PC-9 (cell line): ENCODE measurements at regions not wholly inside any gene's neighbourhood (a gene's known extent, or its start where the extent isn't known, plus 50 kb on each side); places are given as distances from the start of the nearest gene placed in this dataset.

Experiments used
- BruUV-seq: library from RNA; stranded (reverse); fragments of 400-500 nt; replicated peaks from 2 replicates; lab custom pipeline; 2021; lab: Mats Ljungman, UMichigan
- CTCF ChIA-PET: fragments of 300-600 bp; sonication (Branson Sonifier 250); formaldehyde crosslinking; loops from one replicate; lab custom pipeline; 2022; ENCODE audit warnings: antibody characterized with exemption; lab: Charles Lee
- POLR2A ChIA-PET: fragments of 300-600 bp; sonication (Branson Sonifier 250); formaldehyde crosslinking; loops from one replicate; lab custom pipeline; 2022; ENCODE audit warnings: antibody characterized with exemption; ENCODE audit not compliant: unreplicated experiment; lab: Charles Lee
- DNase-seq, 2 experiments: peaks; one replicate each; pipeline versions ENCODE4 v3.0.0 to v3.0.0-alpha.2; 2015 to 2022; ENCODE audit warnings: mixed read lengths in 1 of 2
- H2AFZ ChIP-seq: fragments of 200-600 bp; sonication (generic); 2 replicates; pipeline ENCODE4 v1.8.1; 2017; ENCODE audit warnings: antibody characterized with exemption
- H3F3A ChIP-seq: fragments of 200-600 bp; sonication (generic); 2 replicates; pipeline ENCODE4 v1.8.1; 2017; ENCODE audit warnings: antibody characterized with exemption, mild to moderate bottlenecking, low read depth; ENCODE audit not compliant: insufficient read depth
- H3K27ac ChIP-seq: fragments of 200-600 bp; sonication (generic); 2 replicates; pipeline ENCODE4 v1.6.1; 2016; ENCODE audit warnings: mixed run types
- H3K27me3 ChIP-seq: fragments of 200-600 bp; sonication (generic); 2 replicates; pipeline ENCODE4 v1.6.1; 2016; ENCODE audit warnings: low read depth, mixed run types; ENCODE audit not compliant: insufficient read depth
- H3K36me3 ChIP-seq: fragments of 200-600 bp; sonication (generic); 2 replicates; pipeline ENCODE4 v1.6.1; 2016; ENCODE audit warnings: low read depth, mixed run types
- H3K4me1 ChIP-seq: fragments of 200-600 bp; sonication (generic); replicated peaks from 2 replicates; pipeline ENCODE4 v1.6.1; 2016; ENCODE audit warnings: mixed run types; ENCODE audit not compliant: insufficient read depth
- H3K4me2 ChIP-seq: fragments of 200-600 bp; sonication (generic); 2 replicates; pipeline ENCODE4 v1.6.1; 2017; ENCODE audit warnings: mixed run types
- H3K4me3 ChIP-seq: fragments of 200-600 bp; sonication (generic); 2 replicates; pipeline ENCODE4 v1.6.1; 2016; ENCODE audit warnings: mixed run types
- H3K79me2 ChIP-seq: fragments of 200-600 bp; sonication (generic); 2 replicates; pipeline ENCODE4 v1.6.1; 2017; ENCODE audit warnings: low read depth, mixed run types
- H3K9me2 ChIP-seq: fragments of 200-600 bp; sonication (generic); 2 replicates; pipeline ENCODE4 v1.8.1; 2017; ENCODE audit warnings: mild to moderate bottlenecking; ENCODE audit not compliant: insufficient read depth
- H3K9me3 ChIP-seq: fragments of 200-600 bp; sonication (generic); 2 replicates; pipeline ENCODE4 v1.8.1; 2016; ENCODE audit warnings: low read depth; ENCODE audit not compliant: insufficient read depth
- H4K20me1 ChIP-seq: fragments of 200-600 bp; sonication (generic); 2 replicates; pipeline ENCODE4 v1.8.1; 2017; ENCODE audit not compliant: insufficient read depth
- EZH2 ChIP-seq: fragments of 200-600 bp; sonication (generic); IDR thresholded peaks from 2 replicates; pipeline ENCODE4 v1.8.0; 2017; ENCODE audit warnings: antibody characterized with exemption, low read depth
- intact Hi-C: fragments of 100-400 bp; cut with micrococcal nuclease; formaldehyde crosslinking; loops from one replicate; pipeline ENCODE4 v1.10.0; 2022; ENCODE audit not compliant: unreplicated experiment
- TF ChIP-seq, protein P1 (sequence below): fragments of 200-600 bp; sonication (generic); conservative IDR thresholded peaks from 2 replicates; pipeline ENCODE4 v1.6.1; 2017; ENCODE audit warnings: mixed run types, antibody characterized with exemption, mild to moderate bottlenecking, moderate library complexity

DNA sequence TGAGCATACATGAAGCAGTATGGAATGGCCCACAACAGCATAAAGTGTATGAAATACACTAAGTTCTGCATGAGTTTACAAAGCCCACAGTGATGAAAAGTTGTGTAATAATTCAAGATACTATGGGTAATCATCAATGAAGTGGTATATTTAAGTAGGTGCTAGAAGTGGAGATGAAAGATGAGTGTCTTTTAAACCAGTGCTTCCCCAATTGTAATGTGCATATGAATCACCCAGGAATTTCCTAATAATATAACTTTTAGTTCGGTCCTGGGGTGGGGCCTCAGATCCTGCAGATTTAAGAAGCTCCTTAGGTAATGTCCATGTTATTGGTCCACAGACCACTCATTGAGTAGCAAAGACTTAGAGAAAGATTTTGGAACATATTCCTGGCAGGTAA is 184.9 kb downstream of the DUSP10 start:
- Histone ChIP-seq H3K4me2 (no peak overlapping the region), H3K27me3 (no peaks in the 10 kb centered on the region), H3K79me2 (no peaks in the 10 kb centered on the region), H3K9me2 (no peaks in the 10 kb centered on the region), H2AFZ (no peak overlapping the region), H3K4me1 (no peaks in the 10 kb centered on the region), H3K27ac (no peak overlapping the region), H3K9me3 (no peaks in the 10 kb centered on the region), H4K20me1 (no peaks in the 10 kb centered on the region), H3K4me3 (no peak overlapping the region), H3K36me3 (no peaks in the 10 kb centered on the region), H3F3A (no peaks in the 10 kb centered on the region)
- ChIA-PET CTCF (no interaction called here), POLR2A (no interaction called here)
- intact Hi-C loops, result no loop called here
- no TSS peak for BruUV-seq
- no peak for DNase-seq
- no peak for TF ChIP-seq EZH2
- TF ChIP-seq, protein P1, sequence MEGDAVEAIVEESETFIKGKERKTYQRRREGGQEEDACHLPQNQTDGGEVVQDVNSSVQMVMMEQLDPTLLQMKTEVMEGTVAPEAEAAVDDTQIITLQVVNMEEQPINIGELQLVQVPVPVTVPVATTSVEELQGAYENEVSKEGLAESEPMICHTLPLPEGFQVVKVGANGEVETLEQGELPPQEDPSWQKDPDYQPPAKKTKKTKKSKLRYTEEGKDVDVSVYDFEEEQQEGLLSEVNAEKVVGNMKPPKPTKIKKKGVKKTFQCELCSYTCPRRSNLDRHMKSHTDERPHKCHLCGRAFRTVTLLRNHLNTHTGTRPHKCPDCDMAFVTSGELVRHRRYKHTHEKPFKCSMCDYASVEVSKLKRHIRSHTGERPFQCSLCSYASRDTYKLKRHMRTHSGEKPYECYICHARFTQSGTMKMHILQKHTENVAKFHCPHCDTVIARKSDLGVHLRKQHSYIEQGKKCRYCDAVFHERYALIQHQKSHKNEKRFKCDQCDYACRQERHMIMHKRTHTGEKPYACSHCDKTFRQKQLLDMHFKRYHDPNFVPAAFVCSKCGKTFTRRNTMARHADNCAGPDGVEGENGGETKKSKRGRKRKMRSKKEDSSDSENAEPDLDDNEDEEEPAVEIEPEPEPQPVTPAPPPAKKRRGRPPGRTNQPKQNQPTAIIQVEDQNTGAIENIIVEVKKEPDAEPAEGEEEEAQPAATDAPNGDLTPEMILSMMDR, result no peak

DNA sequence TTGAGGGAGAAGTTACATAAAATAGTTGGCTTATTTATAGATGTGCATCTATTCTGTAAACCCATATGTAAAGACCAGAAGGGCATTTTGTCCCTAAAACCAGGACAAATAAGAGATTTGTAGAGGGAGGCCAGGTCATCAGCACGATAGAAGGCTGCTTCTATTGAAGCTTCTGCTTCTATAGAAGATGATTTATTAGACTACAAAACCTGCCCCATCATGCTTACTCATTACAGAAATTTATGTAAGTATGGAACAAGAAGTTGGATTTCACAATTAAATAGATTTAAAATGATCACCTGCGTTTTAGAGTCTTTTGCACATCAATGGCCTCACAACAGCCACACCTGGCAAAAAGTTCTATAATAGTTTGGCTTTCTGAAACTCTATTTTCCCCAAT is 183.5 kb downstream of the DUSP10 start:
- no peaks in the 10 kb centered on the region for H3K36me3 ChIP-seq
- no peak overlapping the region for H3K4me3 ChIP-seq
- no peaks in the 10 kb centered on the region for H4K20me1 ChIP-seq
- DNase-seq, result no peak
- no peaks in the 10 kb centered on the region for H3K4me1 ChIP-seq
- H3K79me2 ChIP-seq, result no peaks in the 10 kb centered on the region
- peaks cover 5% of the 10 kb centered on the region; the same call in 1 of the 2 replicates for H3K9me2 ChIP-seq
- CTCF ChIA-PET, result no interaction called here
- intact Hi-C loops, result no loop called here
- no peak overlapping the region for H3K27ac ChIP-seq
- TF ChIP-seq EZH2, result no peak
- TF ChIP-seq, protein P1, result no peak
- H3F3A ChIP-seq, result no peaks in the 10 kb centered on the region
- no peak overlapping the region for H2AFZ ChIP-seq
- H3K4me2 ChIP-seq, result no peak overlapping the region
- H3K9me3 ChIP-seq, result no peaks in the 10 kb centered on the region
- no peaks in the 10 kb centered on the region for H3K27me3 ChIP-seq
- POLR2A ChIA-PET, result no interaction called here
- no TSS peak for BruUV-seq

DNA sequence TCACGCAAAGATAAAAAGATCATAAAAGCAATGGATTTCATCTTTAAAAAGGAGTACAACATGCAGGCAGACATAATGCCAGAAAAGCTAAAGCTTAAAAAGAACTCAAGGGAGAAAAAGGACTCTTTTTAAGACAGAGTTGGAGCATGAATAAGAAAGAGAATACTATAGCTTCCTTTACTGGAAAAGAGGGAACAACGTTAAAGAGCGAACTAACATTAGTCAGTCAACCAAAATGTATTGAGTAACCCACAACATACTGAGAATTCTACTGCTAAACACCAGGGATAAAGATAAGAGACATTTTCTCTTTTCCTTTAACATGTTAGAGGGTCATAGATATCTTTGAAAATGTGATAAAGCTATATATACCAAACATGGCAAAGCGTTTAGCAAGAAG is 182.0 kb downstream of the DUSP10 start:
- H2AFZ ChIP-seq, result no peak overlapping the region
- no peak overlapping the region for H3K27ac ChIP-seq
- ChIA-PET POLR2A (interaction anchor here (0.6 kb wide), 1 partner anchor 33 kb away, joined by 3 read pairs; no protein-coding TSS in a partner anchor), CTCF (no interaction called here)
- no peaks in the 10 kb centered on the region for H3K36me3 ChIP-seq
- H3K9me3 ChIP-seq, result no peaks in the 10 kb centered on the region
- no peak for DNase-seq
- TF ChIP-seq EZH2, result no peak
- TF ChIP-seq, protein P1, result no peak
- H4K20me1 ChIP-seq, result no peaks in the 10 kb centered on the region
- H3K4me1 ChIP-seq, result no peaks in the 10 kb centered on the region
- no peak overlapping the region for H3K4me3 ChIP-seq
- H3K9me2 ChIP-seq, result peaks cover 5% of the 10 kb centered on the region; the same call in 1 of the 2 replicates
- no peaks in the 10 kb centered on the region for H3K27me3 ChIP-seq
- H3F3A ChIP-seq, result no peaks in the 10 kb centered on the region
- BruUV-seq, result no TSS peak
- intact Hi-C loops, result no loop called here
- H3K79me2 ChIP-seq, result no peaks in the 10 kb centered on the region
- no peak overlapping the region for H3K4me2 ChIP-seq
